H9 (cell line): ENCODE measurements at regions not wholly inside any gene's neighbourhood (a gene's known extent, or its start where the extent isn't known, plus 50 kb on each side); places are given as distances from the start of the nearest gene placed in this dataset.

Experiments
- DNase-seq: peaks from one replicate; pipeline ENCODE4 v3.0.0-alpha.2; 2017
- H2AFZ ChIP-seq: one replicate; pipeline ENCODE4 v1.6.1; 2013; ENCODE audit warnings: mild to moderate bottlenecking, low read length, control low read depth, moderate library complexity
- H2AK5ac ChIP-seq: 2 replicates; pipeline ENCODE4 v1.6.1; 2013; ENCODE audit warnings: low read length, control low read depth, mixed read lengths; ENCODE audit not compliant: insufficient read length
- H2BK120ac ChIP-seq: one replicate; pipeline ENCODE4 v1.6.1; 2013; ENCODE audit warnings: low read depth, mild to moderate bottlenecking, low read length, control low read depth, inconsistent platforms; ENCODE audit not compliant: poor library complexity, severe bottlenecking
- H2BK12ac ChIP-seq: 2 replicates; pipeline ENCODE4 v1.6.1; 2013; ENCODE audit warnings: low read length, control low read depth, mixed read lengths, low read depth; ENCODE audit not compliant: insufficient read length
- H2BK15ac ChIP-seq: 2 replicates; pipeline ENCODE4 v1.6.1; 2013; ENCODE audit warnings: low read depth, low read length, control low read depth
- H2BK20ac ChIP-seq: one replicate; pipeline ENCODE4 v1.6.1; 2013; ENCODE audit warnings: low read depth, mild to moderate bottlenecking, low read length, control low read depth, inconsistent platforms; ENCODE audit not compliant: poor library complexity, severe bottlenecking
- H2BK5ac ChIP-seq: 2 replicates; pipeline ENCODE4 v1.6.1; 2013; ENCODE audit warnings: low read length, control low read depth, mixed read lengths; ENCODE audit not compliant: insufficient read length
- H3K14ac ChIP-seq: 2 replicates; pipeline ENCODE4 v1.6.1; 2013; ENCODE audit warnings: low read length, control low read depth; ENCODE audit not compliant: insufficient read depth
- H3K18ac ChIP-seq: 2 replicates; pipeline ENCODE4 v1.6.1; 2013; ENCODE audit warnings: low read depth, mild to moderate bottlenecking, mixed read lengths, low read length, control low read depth; ENCODE audit not compliant: insufficient read length
- H3K23ac ChIP-seq: 2 replicates; pipeline ENCODE4 v1.6.1; 2013; ENCODE audit warnings: low read length, control low read depth, mixed read lengths, low read depth; ENCODE audit not compliant: insufficient read length
- H3K23me2 ChIP-seq: 2 replicates; pipeline ENCODE4 v1.6.1; 2013; ENCODE audit warnings: low read depth, mild to moderate bottlenecking, mixed read lengths, low read length, control low read depth; ENCODE audit not compliant: insufficient read length, poor library complexity, severe bottlenecking
- H3K27ac ChIP-seq: 2 replicates; pipeline ENCODE4 v1.5.1; 2013; ENCODE audit warnings: low read length, control low read depth, mixed read lengths, low read depth; ENCODE audit not compliant: insufficient read length
- H3K27me3 ChIP-seq: 2 replicates; pipeline ENCODE4 v1.6.1; 2013; ENCODE audit warnings: low read length, control low read depth, inconsistent platforms; ENCODE audit not compliant: insufficient read depth
- H3K4ac ChIP-seq: 2 replicates; pipeline ENCODE4 v1.6.1; 2013; ENCODE audit warnings: low read depth, mild to moderate bottlenecking, control low read depth, inconsistent platforms, low read length, moderate library complexity
- H3K4me1 ChIP-seq: 2 replicates; pipeline ENCODE4 v1.6.1; 2013; ENCODE audit warnings: low read length, control low read depth, inconsistent platforms; ENCODE audit not compliant: insufficient read depth
- H3K4me2 ChIP-seq: 2 replicates; pipeline ENCODE4 v1.6.1; 2013; ENCODE audit warnings: low read length, control low read depth, mixed read lengths; ENCODE audit not compliant: insufficient read length, insufficient read depth
- H3K56ac ChIP-seq: 2 replicates; pipeline ENCODE4 v1.6.1; 2013; ENCODE audit warnings: low read depth, mild to moderate bottlenecking, mixed read lengths, low read length, control low read depth; ENCODE audit not compliant: insufficient read length
- H3K79me1 ChIP-seq: 2 replicates; pipeline ENCODE4 v1.6.1; 2013; ENCODE audit warnings: low read depth, mild to moderate bottlenecking, moderate library complexity, low read length, control low read depth, inconsistent platforms; ENCODE audit not compliant: insufficient read depth, poor library complexity, severe bottlenecking
- H3K79me2 ChIP-seq: 2 replicates; pipeline ENCODE4 v1.6.1; 2013; ENCODE audit warnings: low read length, control low read depth, inconsistent platforms; ENCODE audit not compliant: insufficient read depth
- H3K9ac ChIP-seq: 2 replicates; pipeline ENCODE4 v1.6.1; 2013; ENCODE audit warnings: low read length, control low read depth, mixed read lengths; ENCODE audit not compliant: insufficient read length; ENCODE audit errors: extremely low read depth
- H3K9me3 ChIP-seq: one replicate; pipeline ENCODE4 v1.6.1; 2013; ENCODE audit warnings: low read depth, low read length, inconsistent platforms; ENCODE audit not compliant: control insufficient read depth
- H3T11ph ChIP-seq: one replicate; pipeline ENCODE4 v1.6.1; 2013; ENCODE audit warnings: mild to moderate bottlenecking, low read length, control low read depth, inconsistent platforms
- H4K20me1 ChIP-seq: one replicate; pipeline ENCODE4 v1.6.1; 2013; ENCODE audit not compliant: control insufficient read depth, insufficient read length, insufficient read depth
- H4K5ac ChIP-seq: 2 replicates; pipeline ENCODE4 v1.6.1; 2013; ENCODE audit warnings: low read depth, mild to moderate bottlenecking, mixed read lengths, low read length, control low read depth; ENCODE audit not compliant: insufficient read length
- H4K8ac ChIP-seq: replicated peaks from 2 replicates; pipeline ENCODE4 v1.6.1; 2013; ENCODE audit warnings: low read length, control low read depth, mixed read lengths, low read depth; ENCODE audit not compliant: insufficient read length
- H4K91ac ChIP-seq: 2 replicates; pipeline ENCODE4 v1.6.1; 2013; ENCODE audit warnings: low read depth, mild to moderate bottlenecking, moderate library complexity, mixed read lengths, low read length, control low read depth; ENCODE audit not compliant: insufficient read length
- H3K27ac Mint-ChIP-seq, 3 experiments: 2 replicates in 2 of 3; 3 replicates in 1 of 3; pipeline ENCODE4 v1.8.0; 2020 to 2021; ENCODE audit warnings: mixed read lengths in 3 of 3, mild to moderate bottlenecking in 1 of 3, moderate library complexity in 1 of 3
- H3K27me3 Mint-ChIP-seq: 2 replicates; pipeline ENCODE4 v1.8.0; 2021; ENCODE audit warnings: low read depth, mild to moderate bottlenecking, moderate library complexity, mixed read lengths
- H3K36me3 Mint-ChIP-seq, 3 experiments: 2 replicates in 2 of 3; 3 replicates in 1 of 3; pipeline ENCODE4 v1.8.0; 2020 to 2021; ENCODE audit warnings: low read depth in 3 of 3, mixed read lengths in 3 of 3; ENCODE audit not compliant: insufficient read depth in 1 of 3
- H3K4me1 Mint-ChIP-seq, 2 experiments: 2 replicates each; pipeline ENCODE4 v1.8.0; 2020; ENCODE audit warnings: mixed read lengths in 2 of 2
- H3K4me3 Mint-ChIP-seq, 2 experiments: 2 replicates in 1 of 2; 3 replicates in 1 of 2; pipeline ENCODE4 v1.8.0; 2020 to 2021; ENCODE audit warnings: mild to moderate bottlenecking in 2 of 2, mixed read lengths in 2 of 2, moderate library complexity in 1 of 2
- H3K9me3 Mint-ChIP-seq, 2 experiments: 2 replicates in 1 of 2; 3 replicates in 1 of 2; pipeline ENCODE4 v1.8.0; 2020; ENCODE audit warnings: mild to moderate bottlenecking in 2 of 2, mixed read lengths in 2 of 2, moderate library complexity in 1 of 2
- WGBS: extraction: QIAGEN DNeasy Blood & Tissue Kit; methylation state at CpG from one replicate; pipeline ENCODE4 v1.1.7; 2013; ENCODE audit warnings: missing lambda C conversion rate, low lambda C conversion rate, mixed read lengths; ENCODE audit not compliant: insufficient read length; ENCODE audit errors: extremely low coverage; 5-methylcytosine and 5-hydroxymethylcytosine counted together
- TF ChIP-seq, protein P1 (sequence below): fragments of 200-600 bp; sonication (generic); conservative IDR thresholded peaks from 3 replicates; pipeline ENCODE4 v1.8.0; 2021; ENCODE audit warnings: antibody characterized with exemption, mild to moderate bottlenecking

DNA sequence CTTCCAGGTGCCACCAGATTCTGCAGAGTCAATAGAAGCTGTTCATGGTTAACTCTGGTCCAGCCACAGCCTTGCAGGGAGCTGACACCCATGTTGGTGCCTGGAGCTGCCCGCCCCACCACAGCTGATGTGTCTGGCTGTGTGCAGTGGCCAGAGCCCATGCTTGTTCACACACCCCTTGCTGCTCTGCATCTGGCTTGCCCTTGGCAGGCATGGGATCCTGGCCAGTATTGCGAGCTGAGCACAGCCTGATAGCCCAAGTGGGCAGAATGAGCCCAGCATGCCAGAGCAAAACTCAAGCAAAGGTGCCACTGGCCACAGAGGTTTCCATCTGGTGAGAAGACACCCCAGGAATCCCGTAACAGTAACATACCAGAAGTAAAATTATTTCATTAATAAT, 843.6 kb downstream of the SORCS1 start:
- no peak overlapping the region for H2AFZ ChIP-seq
- Mint-ChIP-seq H3K27me3 (no peaks in the 10 kb centered on the region), H3K27ac (no peak overlapping the region), H3K4me1 (no peaks in the 10 kb centered on the region), H3K4me3 (no peak overlapping the region), H3K36me3 (peaks cover under 1 to 4% (median 1%) of the 10 kb centered on the region in 3 experiments), H3K9me3 (peaks cover 4 to 5% of the 10 kb centered on the region in 2 experiments)
- H2BK120ac ChIP-seq = no peak overlapping the region
- no peak overlapping the region for H2BK12ac ChIP-seq
- H3K4me2 ChIP-seq = no peak overlapping the region
- no peak overlapping the region for H3K9ac ChIP-seq
- H3K79me1 ChIP-seq = no peaks in the 10 kb centered on the region
- H2AK5ac ChIP-seq = no peak overlapping the region
- H3K23ac ChIP-seq = no peak overlapping the region
- H3K4ac ChIP-seq = no peak overlapping the region
- H3K9me3 ChIP-seq = no peaks in the 10 kb centered on the region
- no peak overlapping the region for H2BK20ac ChIP-seq
- H4K20me1 ChIP-seq = no peaks in the 10 kb centered on the region
- H3K4me1 ChIP-seq = no peaks in the 10 kb centered on the region
- no peaks in the 10 kb centered on the region for H3K27me3 ChIP-seq
- no peak overlapping the region for H3K56ac ChIP-seq
- H2BK5ac ChIP-seq = no peak overlapping the region
- DNase-seq = no peak
- H3K23me2 ChIP-seq = no peaks in the 10 kb centered on the region
- no peak overlapping the region for H4K5ac ChIP-seq
- WGBS = no CpG with 5 or more reads among the region's 3 CpGs
- H3K79me2 ChIP-seq = no peaks in the 10 kb centered on the region
- H3K14ac ChIP-seq = peak overlapping the region; percentile 80; the same call in 1 of the 2 replicates
- no peak overlapping the region for H3T11ph ChIP-seq
- no peak overlapping the region for H4K91ac ChIP-seq
- no peak overlapping the region for H4K8ac ChIP-seq
- TF ChIP-seq, protein P1, sequence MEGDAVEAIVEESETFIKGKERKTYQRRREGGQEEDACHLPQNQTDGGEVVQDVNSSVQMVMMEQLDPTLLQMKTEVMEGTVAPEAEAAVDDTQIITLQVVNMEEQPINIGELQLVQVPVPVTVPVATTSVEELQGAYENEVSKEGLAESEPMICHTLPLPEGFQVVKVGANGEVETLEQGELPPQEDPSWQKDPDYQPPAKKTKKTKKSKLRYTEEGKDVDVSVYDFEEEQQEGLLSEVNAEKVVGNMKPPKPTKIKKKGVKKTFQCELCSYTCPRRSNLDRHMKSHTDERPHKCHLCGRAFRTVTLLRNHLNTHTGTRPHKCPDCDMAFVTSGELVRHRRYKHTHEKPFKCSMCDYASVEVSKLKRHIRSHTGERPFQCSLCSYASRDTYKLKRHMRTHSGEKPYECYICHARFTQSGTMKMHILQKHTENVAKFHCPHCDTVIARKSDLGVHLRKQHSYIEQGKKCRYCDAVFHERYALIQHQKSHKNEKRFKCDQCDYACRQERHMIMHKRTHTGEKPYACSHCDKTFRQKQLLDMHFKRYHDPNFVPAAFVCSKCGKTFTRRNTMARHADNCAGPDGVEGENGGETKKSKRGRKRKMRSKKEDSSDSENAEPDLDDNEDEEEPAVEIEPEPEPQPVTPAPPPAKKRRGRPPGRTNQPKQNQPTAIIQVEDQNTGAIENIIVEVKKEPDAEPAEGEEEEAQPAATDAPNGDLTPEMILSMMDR = no peak
- no peak overlapping the region for H3K27ac ChIP-seq
- no peak overlapping the region for H3K18ac ChIP-seq
- H2BK15ac ChIP-seq = no peak overlapping the region
